MCF 10A (cell line): ENCODE measurements at regions not wholly inside any gene's neighbourhood (a gene's known extent, or its start where the extent isn't known, plus 50 kb on each side); places are given as distances from the start of the nearest gene placed in this dataset.

Source experiments
- BruUV-seq: library from RNA; stranded (reverse); fragments of 400-500 nt; replicated peaks from 2 replicates; lab custom pipeline; 2021; lab: Mats Ljungman, UMichigan
- CTCF ChIA-PET: fragments of 300-600 bp; sonication (Branson Sonifier 250); formaldehyde crosslinking; extraction: SDS; loops from one replicate; lab custom pipeline; 2021; ENCODE audit warnings: antibody characterized with exemption, inconsistent platforms; lab: Yijun Ruan, JAX
- POLR2A ChIA-PET: fragments of 300-600, 350-650 bp; sonication (Branson Sonifier 250); formaldehyde crosslinking; extraction: SDS; loops from one replicate; lab custom pipeline; 2020; ENCODE audit warnings: antibody characterized with exemption, inconsistent platforms; lab: Yijun Ruan, JAX
- DNase-seq: peaks from one replicate; pipeline ENCODE4 v3.0.0-alpha.2; 2018; ENCODE audit not compliant: unreplicated experiment
- H3K27ac Mint-ChIP-seq: one replicate; pipeline ENCODE4 v1.8.0; 2022; ENCODE audit warnings: mild to moderate bottlenecking, low read depth, mixed read lengths; ENCODE audit not compliant: unreplicated experiment
- H3K27me3 Mint-ChIP-seq: one replicate; pipeline ENCODE4 v1.8.0; 2022; ENCODE audit warnings: mixed read lengths; ENCODE audit not compliant: insufficient read depth, unreplicated experiment
- H3K36me3 Mint-ChIP-seq: one replicate; pipeline ENCODE4 v1.8.0; 2022; ENCODE audit warnings: mild to moderate bottlenecking, moderate library complexity, mixed read lengths; ENCODE audit not compliant: insufficient read depth, unreplicated experiment
- H3K4me1 Mint-ChIP-seq: one replicate; pipeline ENCODE4 v1.8.0; 2022; ENCODE audit warnings: mixed read lengths; ENCODE audit not compliant: insufficient read depth, unreplicated experiment
- H3K4me3 Mint-ChIP-seq: one replicate; pipeline ENCODE4 v1.8.0; 2022; ENCODE audit warnings: mild to moderate bottlenecking, moderate library complexity, mixed read lengths; ENCODE audit not compliant: unreplicated experiment
- H3K9me3 Mint-ChIP-seq: one replicate; pipeline ENCODE4 v1.8.0; 2022; ENCODE audit warnings: mixed read lengths; ENCODE audit not compliant: unreplicated experiment
- intact Hi-C: fragments of 100-400 bp; cut with micrococcal nuclease; formaldehyde crosslinking; loops from 2 replicates; pipeline ENCODE4 v1.14.1; 2022
- TF ChIP-seq, protein P1 (sequence below): fragments of 200-600 bp; IDR thresholded peaks from one replicate; pipeline ENCODE4 v1.8.0; 2022; ENCODE audit warnings: antibody characterized with exemption, mild to moderate bottlenecking; ENCODE audit not compliant: unreplicated experiment

GRCh38 chr14:99098199-99098598, 173.8 kb downstream of the BCL11B start:
- H3K4me1 Mint-ChIP-seq = peaks cover 19% of the 10 kb centered on the region

DNA sequence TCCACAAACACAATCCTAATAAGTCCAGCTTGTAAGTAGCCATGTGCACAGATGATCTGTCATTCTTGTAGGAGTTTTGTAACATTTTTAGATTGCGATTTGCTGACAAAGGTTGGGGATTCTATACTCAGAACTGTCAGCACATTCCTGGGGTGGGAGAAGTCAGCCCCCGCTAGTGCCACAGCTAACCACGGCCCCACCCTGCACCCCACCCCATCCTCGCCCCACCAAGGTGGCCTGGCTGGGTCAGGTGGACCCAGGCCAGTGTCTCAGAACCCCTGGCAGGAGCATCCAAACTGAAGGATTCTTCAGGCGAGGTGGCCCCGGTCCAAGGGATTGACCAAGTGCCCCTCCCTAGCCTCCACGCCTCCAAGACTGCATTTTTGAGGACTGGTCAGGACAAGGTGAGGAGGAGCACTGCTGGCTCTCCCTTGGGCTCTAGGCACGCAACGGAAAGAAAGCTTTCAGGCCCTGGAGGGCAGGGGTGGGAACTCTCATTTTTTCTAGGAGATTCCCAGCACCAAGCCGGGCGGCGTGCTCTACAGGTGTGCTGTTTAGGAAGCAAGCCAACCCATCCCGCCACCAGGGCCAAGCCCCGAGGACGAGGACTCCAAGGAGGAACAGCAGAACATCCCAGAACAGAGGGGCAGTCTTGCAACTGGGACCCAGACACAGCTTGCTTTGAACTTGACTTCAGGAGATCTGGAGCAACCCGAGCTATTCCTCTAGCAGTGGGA, 172.8 kb downstream of the BCL11B start:
- DNase-seq = peak; percentile 82
- no TSS peak for BruUV-seq
- intact Hi-C loops = no loop called here
- CTCF ChIA-PET = no interaction called here
- Mint-ChIP-seq H3K4me1 (peaks cover 19% of the 10 kb centered on the region), H3K4me3 (peak overlapping the region; percentile 9), H3K36me3 (no peaks in the 10 kb centered on the region), H3K27me3 (no peaks in the 10 kb centered on the region), H3K27ac (peak overlapping the region; percentile 65), H3K9me3 (no peaks in the 10 kb centered on the region)
- TF ChIP-seq, protein P1, sequence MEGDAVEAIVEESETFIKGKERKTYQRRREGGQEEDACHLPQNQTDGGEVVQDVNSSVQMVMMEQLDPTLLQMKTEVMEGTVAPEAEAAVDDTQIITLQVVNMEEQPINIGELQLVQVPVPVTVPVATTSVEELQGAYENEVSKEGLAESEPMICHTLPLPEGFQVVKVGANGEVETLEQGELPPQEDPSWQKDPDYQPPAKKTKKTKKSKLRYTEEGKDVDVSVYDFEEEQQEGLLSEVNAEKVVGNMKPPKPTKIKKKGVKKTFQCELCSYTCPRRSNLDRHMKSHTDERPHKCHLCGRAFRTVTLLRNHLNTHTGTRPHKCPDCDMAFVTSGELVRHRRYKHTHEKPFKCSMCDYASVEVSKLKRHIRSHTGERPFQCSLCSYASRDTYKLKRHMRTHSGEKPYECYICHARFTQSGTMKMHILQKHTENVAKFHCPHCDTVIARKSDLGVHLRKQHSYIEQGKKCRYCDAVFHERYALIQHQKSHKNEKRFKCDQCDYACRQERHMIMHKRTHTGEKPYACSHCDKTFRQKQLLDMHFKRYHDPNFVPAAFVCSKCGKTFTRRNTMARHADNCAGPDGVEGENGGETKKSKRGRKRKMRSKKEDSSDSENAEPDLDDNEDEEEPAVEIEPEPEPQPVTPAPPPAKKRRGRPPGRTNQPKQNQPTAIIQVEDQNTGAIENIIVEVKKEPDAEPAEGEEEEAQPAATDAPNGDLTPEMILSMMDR = no peak
- POLR2A ChIA-PET = interaction anchor here (0.9 to 2.8 kb wide), 9 partner anchors 8 to 598 kb away, joined by 3 to 18 read pairs (median 4); no protein-coding TSS in a partner anchor

More at GRCh38 chr14:99098199-99098598, 173.8 kb downstream of the BCL11B start:
- no peaks in the 10 kb centered on the region for H3K36me3 Mint-ChIP-seq
- H3K27ac Mint-ChIP-seq = peak overlapping the region; percentile 65
- TF ChIP-seq, protein P1 = no peak
- H3K27me3 Mint-ChIP-seq = no peaks in the 10 kb centered on the region
- H3K9me3 Mint-ChIP-seq = no peaks in the 10 kb centered on the region
- POLR2A ChIA-PET = interaction anchor here (0.5 to 2.8 kb wide), 7 partner anchors 11 to 144 kb away, joined by 3 to 18 read pairs (median 5); no protein-coding TSS in a partner anchor
- CTCF ChIA-PET = interaction anchor here (0.6 kb wide), 1 partner anchor 24 kb away, joined by 3 read pairs; no protein-coding TSS in a partner anchor
- BruUV-seq = no TSS peak
- no peak for DNase-seq
- intact Hi-C loops = no loop called here
- H3K4me3 Mint-ChIP-seq = no peak overlapping the region

DNA sequence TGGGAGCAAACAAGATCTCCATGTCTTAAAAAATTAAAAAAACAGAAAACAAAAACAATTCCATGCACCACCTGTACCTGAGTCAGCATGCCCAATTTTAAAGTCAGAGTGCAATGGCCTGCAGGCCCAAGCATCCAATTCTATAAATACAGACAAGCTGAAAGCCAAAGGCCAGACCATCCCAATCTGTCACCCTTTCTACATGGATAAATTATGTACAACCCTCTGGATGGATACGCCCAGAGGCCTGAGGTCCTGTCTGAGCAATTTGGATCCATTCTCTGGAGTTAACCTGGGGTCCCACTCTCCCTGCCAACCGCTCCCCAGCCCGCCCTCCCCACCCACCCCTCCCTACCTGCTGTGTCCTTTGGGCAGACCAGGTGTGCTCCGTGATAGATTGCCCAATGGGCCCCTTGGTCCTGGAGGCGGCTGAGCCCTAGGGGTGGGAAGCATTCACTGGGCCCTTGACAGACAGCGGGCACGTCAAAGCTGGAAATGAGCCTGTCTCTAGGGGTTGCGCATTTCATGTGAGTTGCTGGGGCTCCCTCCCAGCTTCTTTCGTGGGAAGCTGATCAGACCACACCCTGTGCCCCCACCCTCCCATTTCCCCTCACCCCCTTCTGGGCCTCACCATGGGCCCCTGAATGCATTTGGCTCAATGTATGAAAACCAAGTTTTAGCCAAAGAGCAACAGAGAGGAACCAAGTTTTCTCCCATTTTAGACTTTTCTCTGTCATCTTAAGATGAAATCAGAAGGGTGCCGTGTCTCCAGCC, 171.3 kb downstream of the BCL11B start:
- no peak for DNase-seq
- ChIA-PET CTCF (interaction anchor here (0.6 kb wide), 2 partner anchors 318 to 954 kb away, joined by 3 read pairs; no protein-coding TSS in a partner anchor), POLR2A (interaction anchor here (1.2 to 2.8 kb wide), 3 partner anchors 9 to 147 kb away, joined by 4 to 18 read pairs (median 11); no protein-coding TSS in a partner anchor)
- Mint-ChIP-seq H3K9me3 (peaks cover 8% of the 10 kb centered on the region), H3K27ac (no peak overlapping the region), H3K4me1 (peaks cover 19% of the 10 kb centered on the region), H3K36me3 (no peaks in the 10 kb centered on the region), H3K27me3 (no peaks in the 10 kb centered on the region), H3K4me3 (no peak overlapping the region)
- TF ChIP-seq, protein P1 = no peak
- intact Hi-C loops = no loop called here
- BruUV-seq = no TSS peak

DNA sequence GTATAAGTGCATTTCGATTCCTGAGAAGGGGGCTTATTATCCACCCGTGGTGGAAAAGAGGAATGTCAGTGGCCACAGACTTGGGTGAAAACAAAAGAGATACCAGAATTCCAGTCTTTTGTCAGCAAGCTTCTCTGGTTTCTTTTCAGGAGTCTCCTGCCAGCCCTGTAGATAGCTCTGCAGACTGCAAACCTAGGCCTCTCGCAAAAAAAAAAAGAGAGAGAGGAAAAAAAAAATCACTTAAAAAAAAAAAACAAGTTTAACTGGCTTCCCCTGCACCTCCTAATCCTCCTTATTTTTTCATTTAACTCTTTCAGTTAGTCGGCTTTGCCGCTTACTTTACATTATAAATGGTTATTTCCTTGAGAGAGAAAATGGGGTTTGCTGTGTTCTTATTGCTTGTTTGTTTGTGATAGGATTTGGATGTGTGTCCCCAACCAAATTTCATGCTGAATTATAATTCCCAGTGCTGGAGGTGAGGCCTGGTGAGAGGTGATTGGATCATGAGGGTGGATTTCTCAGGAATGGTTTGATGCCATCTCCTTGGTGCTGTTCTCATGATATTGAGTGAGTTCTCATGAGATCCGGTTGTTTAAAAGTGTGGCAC, 170.0 kb downstream of the BCL11B start:
- Mint-ChIP-seq H3K27me3 (no peaks in the 10 kb centered on the region), H3K4me1 (peaks cover 19% of the 10 kb centered on the region), H3K27ac (no peak overlapping the region), H3K4me3 (no peak overlapping the region), H3K9me3 (peaks cover 8% of the 10 kb centered on the region), H3K36me3 (no peaks in the 10 kb centered on the region)
- BruUV-seq = no TSS peak
- POLR2A ChIA-PET = no interaction called here
- DNase-seq = no peak
- TF ChIP-seq, protein P1 = no peak
- intact Hi-C loops = no loop called here
- CTCF ChIA-PET = no interaction called here
